ENCODE measurements at regions not wholly inside any gene's neighbourhood (a gene's known extent, or its start where the extent isn't known, plus 50 kb on each side); places are given as distances from the start of the nearest gene placed in this dataset.
A peak's percentile ranks its signal among the peaks of the same experiment; 100 is the strongest.
"Not testable (repeated sequence)": the region's sequence is repeated elsewhere in the genome, so short reads cannot be mapped to it uniquely, and the experiment has no call there.

DNA sequence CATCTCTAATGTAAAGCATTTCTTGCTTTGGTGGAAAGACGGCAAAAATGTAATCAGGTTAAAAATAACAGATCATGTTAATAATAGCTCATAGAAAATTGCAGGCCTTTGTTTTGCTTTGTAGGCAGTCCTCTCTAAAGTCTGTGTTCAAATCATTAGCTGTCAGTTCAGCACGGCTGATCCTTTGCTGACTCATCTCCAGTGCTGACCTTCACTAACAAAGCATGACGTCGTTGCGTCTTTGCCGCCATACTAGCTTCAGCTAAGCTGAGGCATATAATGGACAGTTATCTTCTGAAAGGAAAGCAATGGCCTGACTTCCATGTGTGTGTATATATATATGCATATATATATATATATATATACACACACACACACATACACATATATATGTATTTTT is 984.6 kb downstream of the CDY2B start:
- DNase-seq: no peak

- DNase-seq: no peak
These were observed 992.9 kb downstream of the CDY2B start for GRCh38 chrY:16887116-16887515.

- DNase-seq: no peak
These were observed 1019.3 kb downstream of the CDY2B start for GRCh38 chrY:16860676-16861075.

GRCh38 chrY:16841534-16841933 is 1038.5 kb downstream of the CDY2B start:
- DNase-seq: peak; percentile 15

- DNase-seq: no peak
These were observed 1044.8 kb downstream of the CDY2B start for GRCh38 chrY:16835206-16835605.

- DNase-seq: no peak
These were observed 1045.3 kb downstream of the CDY2B start for GRCh38 chrY:16834696-16835095.

DNA sequence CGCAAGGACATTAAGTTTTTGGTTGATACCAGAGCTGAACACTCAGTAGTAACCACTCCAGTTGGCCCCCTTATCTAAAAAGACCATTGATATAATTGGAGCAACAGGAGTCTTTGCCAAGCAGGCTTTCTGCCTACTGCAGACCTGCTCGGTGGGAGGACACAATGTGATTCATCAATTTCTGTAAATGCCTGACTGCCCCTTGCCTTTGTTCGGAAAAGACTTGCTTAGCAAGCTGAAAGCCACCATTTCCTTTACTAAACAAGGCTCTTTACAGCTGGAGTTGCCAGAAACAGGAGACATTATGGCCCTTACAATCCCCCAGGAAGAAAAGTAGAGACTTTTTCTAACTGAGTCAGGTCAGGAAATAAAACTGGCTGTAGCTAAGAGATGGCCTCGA is 1045.9 kb downstream of the CDY2B start:
- DNase-seq: no peak

DNA sequence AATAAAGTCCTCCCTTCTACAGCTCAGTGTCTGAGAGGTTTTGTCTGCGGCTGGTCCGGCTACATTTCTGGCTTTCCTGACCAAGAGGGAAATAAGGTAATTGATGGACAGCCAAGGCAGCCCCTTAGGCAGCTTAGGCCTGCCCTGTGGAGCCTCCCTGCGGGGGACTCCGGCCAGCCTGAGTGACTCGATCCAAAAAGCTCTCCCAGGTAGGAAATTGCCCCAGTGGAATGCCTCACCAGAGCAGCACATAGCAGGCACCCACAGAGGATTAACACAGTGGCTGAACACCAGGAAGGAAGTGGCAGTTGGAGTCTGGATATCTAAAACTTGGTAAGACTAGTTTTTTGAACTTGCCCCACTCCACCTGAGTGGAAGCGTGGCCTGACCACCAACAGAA is 1048.3 kb downstream of the CDY2B start:
- no peak for DNase-seq

- not testable (repeated sequence) for DNase-seq
These were observed 1048.7 kb downstream of the CDY2B start for GRCh38 chrY:16831364-16831763.

DNA sequence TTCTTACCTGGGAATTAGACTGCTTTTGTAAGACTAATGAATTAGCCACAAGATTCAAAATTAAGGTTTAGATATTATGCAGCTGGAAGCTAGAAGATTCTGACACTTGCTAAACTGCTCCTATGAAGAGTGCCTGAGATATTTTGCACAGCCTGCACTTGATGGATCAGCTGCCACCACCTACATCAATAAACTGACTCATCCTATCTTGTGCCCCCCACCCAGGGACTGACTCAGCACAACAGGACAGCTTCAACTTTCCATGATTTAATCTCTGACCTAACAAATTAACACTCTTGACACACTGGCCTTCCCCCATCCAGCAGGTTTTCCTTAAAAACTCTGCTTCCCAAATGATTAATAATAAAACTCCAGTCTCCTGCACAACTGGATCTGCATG is 1072.3 kb downstream of the CDY2B start:
- no peak for DNase-seq
